ENCODE measurements at regions not wholly inside any gene's neighbourhood (a gene's known extent, or its start where the extent isn't known, plus 50 kb on each side); places are given as distances from the start of the nearest gene placed in this dataset.
"Not testable (repeated sequence)": the region's sequence is repeated elsewhere in the genome, so short reads cannot be mapped to it uniquely, and the experiment has no call there.

DNA sequence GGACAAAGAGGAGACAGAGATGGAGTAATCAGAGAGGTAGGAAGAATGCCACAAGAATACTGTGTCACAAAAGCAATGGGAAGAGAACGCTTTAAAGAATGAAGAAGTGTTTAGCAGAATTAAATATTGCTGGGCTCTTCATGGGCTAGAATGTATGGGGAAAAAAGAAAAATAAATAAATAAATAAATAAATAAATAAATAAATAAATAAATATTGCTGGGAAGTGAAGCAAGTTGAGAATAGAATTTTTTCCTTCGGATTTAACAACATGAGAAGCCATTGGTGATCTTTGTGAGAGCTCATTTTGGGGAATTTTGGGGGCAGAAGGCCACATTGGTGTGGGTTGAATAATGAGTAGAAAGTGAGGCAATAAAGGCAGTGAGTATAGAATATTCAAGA is 59.7 kb upstream of the FRMPD3 start:
- Mint-ChIP-seq H3K27me3 (peaks cover 5% of the 10 kb centered on the region), H3K9me3 (no peaks in the 10 kb centered on the region), H3K4me1 (ENCODE audit: low read depth) (no peaks in the 10 kb centered on the region), H3K36me3 (ENCODE audit: low read depth) (no peaks in the 10 kb centered on the region), H3K4me3 (no peak overlapping the region), H3K27ac (no peak overlapping the region)
- CTCF ChIA-PET = no interaction called here
- intact Hi-C loops (cut with micrococcal nuclease) = no loop called here
- DNase-seq (no peak), ATAC-seq (no peak)
- TF ChIP-seq, protein P1, sequence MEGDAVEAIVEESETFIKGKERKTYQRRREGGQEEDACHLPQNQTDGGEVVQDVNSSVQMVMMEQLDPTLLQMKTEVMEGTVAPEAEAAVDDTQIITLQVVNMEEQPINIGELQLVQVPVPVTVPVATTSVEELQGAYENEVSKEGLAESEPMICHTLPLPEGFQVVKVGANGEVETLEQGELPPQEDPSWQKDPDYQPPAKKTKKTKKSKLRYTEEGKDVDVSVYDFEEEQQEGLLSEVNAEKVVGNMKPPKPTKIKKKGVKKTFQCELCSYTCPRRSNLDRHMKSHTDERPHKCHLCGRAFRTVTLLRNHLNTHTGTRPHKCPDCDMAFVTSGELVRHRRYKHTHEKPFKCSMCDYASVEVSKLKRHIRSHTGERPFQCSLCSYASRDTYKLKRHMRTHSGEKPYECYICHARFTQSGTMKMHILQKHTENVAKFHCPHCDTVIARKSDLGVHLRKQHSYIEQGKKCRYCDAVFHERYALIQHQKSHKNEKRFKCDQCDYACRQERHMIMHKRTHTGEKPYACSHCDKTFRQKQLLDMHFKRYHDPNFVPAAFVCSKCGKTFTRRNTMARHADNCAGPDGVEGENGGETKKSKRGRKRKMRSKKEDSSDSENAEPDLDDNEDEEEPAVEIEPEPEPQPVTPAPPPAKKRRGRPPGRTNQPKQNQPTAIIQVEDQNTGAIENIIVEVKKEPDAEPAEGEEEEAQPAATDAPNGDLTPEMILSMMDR (IDR thresholded peaks at IDR 0.05) = no peak
- POLR2A ChIA-PET = no interaction called here

DNA sequence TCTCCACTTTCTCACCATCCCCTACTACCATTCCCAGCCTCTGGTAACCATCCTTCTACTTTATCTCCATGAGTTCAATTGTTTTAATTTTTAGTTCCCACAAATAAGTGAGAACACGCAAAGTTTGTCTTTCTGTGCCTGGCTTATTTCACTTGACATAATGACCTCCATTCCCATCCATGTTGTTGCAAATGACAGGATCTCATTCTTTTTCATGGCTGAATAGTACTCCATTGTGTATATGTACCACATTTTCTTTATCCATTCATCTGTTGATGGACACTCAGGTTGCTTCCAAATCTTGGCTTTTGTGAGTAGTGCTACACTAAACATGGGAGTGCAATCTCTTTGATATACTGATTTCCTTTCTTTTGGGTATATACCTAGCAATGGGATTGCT is 55.8 kb upstream of the FRMPD3 start:
- ATAC-seq; intact Hi-C loops (cut with micrococcal nuclease); POLR2A ChIA-PET; H3K27me3 Mint-ChIP-seq; H3K27ac Mint-ChIP-seq; DNase-seq; H3K4me3 Mint-ChIP-seq; H3K36me3 Mint-ChIP-seq (ENCODE audit: low read depth); H3K9me3 Mint-ChIP-seq; H3K4me1 Mint-ChIP-seq (ENCODE audit: low read depth); CTCF ChIA-PET: not testable (repeated sequence)

DNA sequence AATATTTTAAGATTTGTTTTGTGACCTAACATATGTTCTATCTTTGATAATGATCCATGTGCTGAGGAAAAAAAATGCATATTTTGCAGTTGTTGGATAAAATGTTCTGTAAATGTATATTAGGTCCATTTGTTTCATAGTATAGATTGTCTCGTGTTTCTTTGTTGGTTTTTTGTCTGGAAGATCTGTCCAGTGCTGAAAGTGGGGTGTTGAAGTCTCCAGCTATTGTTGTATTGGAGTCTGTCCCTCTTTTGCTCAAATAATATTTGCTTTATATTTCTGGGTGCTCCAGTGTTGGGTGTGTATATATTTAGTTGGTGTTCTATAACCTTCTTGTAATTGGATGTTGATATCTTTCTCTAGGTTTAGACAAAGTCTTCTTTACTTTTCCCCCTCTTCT is 53.2 kb upstream of the FRMPD3 start:
- CTCF ChIA-PET = no interaction called here

DNA sequence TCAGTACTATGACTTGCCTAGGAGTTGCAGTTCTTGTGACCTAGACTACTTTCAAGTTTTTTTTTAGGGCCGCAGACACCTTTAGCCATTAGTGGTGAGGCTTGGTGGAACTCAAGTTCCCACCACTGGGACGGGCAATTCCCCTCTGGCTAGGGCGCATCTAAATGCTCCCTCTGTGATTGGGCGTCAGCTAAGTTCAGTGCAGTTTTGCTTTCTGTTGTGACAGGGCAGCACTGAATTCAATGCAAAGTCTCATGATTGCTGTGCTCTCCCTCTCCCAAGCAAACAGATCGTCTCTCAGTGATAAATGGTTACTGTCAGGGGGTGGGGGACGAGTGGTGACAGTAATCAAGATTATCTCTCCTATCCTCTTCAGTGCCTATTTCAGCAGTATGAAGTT is 52.7 kb upstream of the FRMPD3 start:
- H3K4me3 Mint-ChIP-seq = no peak overlapping the region
- ATAC-seq (no peak), DNase-seq (no peak)
- CTCF ChIA-PET = no interaction called here
- H3K4me1 Mint-ChIP-seq (ENCODE audit: low read depth) = no peaks in the 10 kb centered on the region
- peaks cover 4% of the 10 kb centered on the region for H3K27me3 Mint-ChIP-seq
- intact Hi-C loops (cut with micrococcal nuclease) = no loop called here
- TF ChIP-seq, protein P1 (IDR thresholded peaks at IDR 0.05) = no peak
- POLR2A ChIA-PET = no interaction called here
- no peaks in the 10 kb centered on the region for H3K36me3 Mint-ChIP-seq (ENCODE audit: low read depth)
- H3K9me3 Mint-ChIP-seq = no peaks in the 10 kb centered on the region
- H3K27ac Mint-ChIP-seq = no peak overlapping the region

More for the DNA sequence above, 53.2 kb upstream of the FRMPD3 start:
- Mint-ChIP-seq H3K27ac (no peak overlapping the region), H3K36me3 (ENCODE audit: low read depth) (no peaks in the 10 kb centered on the region), H3K9me3 (no peaks in the 10 kb centered on the region), H3K27me3 (peaks cover 4% of the 10 kb centered on the region), H3K4me3 (no peak overlapping the region), H3K4me1 (ENCODE audit: low read depth) (no peaks in the 10 kb centered on the region)
- ATAC-seq (no peak), DNase-seq (no peak)
- POLR2A ChIA-PET = no interaction called here
- TF ChIP-seq, protein P1 (IDR thresholded peaks at IDR 0.05) = no peak
- intact Hi-C loops (cut with micrococcal nuclease) = no loop called here

GRCh38 chrX:107398115-107398514 is 51.3 kb upstream of the FRMPD3 start:
- ChIA-PET POLR2A (no interaction called here), CTCF (no interaction called here)
- no peak for ATAC-seq
- Mint-ChIP-seq H3K27ac (no peak overlapping the region), H3K27me3 (peaks cover 4% of the 10 kb centered on the region), H3K4me3 (no peak overlapping the region), H3K36me3 (ENCODE audit: low read depth) (no peaks in the 10 kb centered on the region), H3K4me1 (ENCODE audit: low read depth) (no peaks in the 10 kb centered on the region), H3K9me3 (no peaks in the 10 kb centered on the region)
- intact Hi-C loops (cut with micrococcal nuclease) = no loop called here
- no peak for DNase-seq
- TF ChIP-seq, protein P1 (IDR thresholded peaks at IDR 0.05) = no peak
